Stomach (tissue), 8 donors: ENCODE measurements at regions not wholly inside any gene's neighbourhood (a gene's known extent, or its start where the extent isn't known, plus 50 kb on each side); places are given as distances from the start of the nearest gene placed in this dataset.

Experiments
- DNase-seq, 2 donors: peaks; one replicate each; pipeline versions ENCODE4 v3.0.0 to v3.0.0-alpha.2; 2013 to 2019
- H3K27ac ChIP-seq, 5 donors: fragments of 200-600 bp in 4 of 5; sonication (generic) in 4 of 5; one replicate each; pipeline ENCODE4 v1.5.1; 2013 to 2019; ENCODE audit warnings: mild to moderate bottlenecking in 1 of 5, moderate library complexity in 1 of 5
- H3K27me3 ChIP-seq, 3 donors: fragments of 200-600 bp; sonication (generic); one replicate each; pipeline ENCODE4 v1.5.1; 2017 to 2019; ENCODE audit warnings: mixed run types in 1 of 3
- H3K36me3 ChIP-seq, 4 donors: fragments of 200-600 bp; sonication (generic); 1 replicate in 3 of 4; 2 replicates in 1 of 4; pipeline ENCODE4 v1.5.1; 2016 to 2019
- H3K4me1 ChIP-seq, 4 donors: fragments of 200-600 bp; sonication (generic); one replicate each; pipeline ENCODE4 v1.5.1; 2016 to 2019
- H3K4me3 ChIP-seq, 4 donors: fragments of 200-600 bp; sonication (generic) in 3 of 4; one replicate each; pipeline ENCODE4 v1.5.1; 2016 to 2019; ENCODE audit warnings: mild to moderate bottlenecking in 1 of 4
- H3K9me3 ChIP-seq, 4 donors: fragments of 200-600 bp; sonication (generic); one replicate each; pipeline ENCODE4 v1.5.1; 2016 to 2019
- CTCF ChIP-seq, 7 experiments: fragments of 450-650 bp in 4 of 7; fragments of 200-600 bp in 3 of 7; sonication (generic) in 3 of 7; IDR thresholded peaks; one replicate each; pipeline ENCODE4 v1.5.1; 2016 to 2019; ENCODE audit warnings: antibody characterized with exemption in 7 of 7, control low read depth in 2 of 7, mild to moderate bottlenecking in 1 of 7
- EP300 ChIP-seq: sonication (generic); formaldehyde crosslinking; IDR thresholded peaks from one replicate; pipeline ENCODE4 v1.6.1; 2017; ENCODE audit warnings: antibody characterized with exemption
- POLR2A ChIP-seq, 4 donors: fragments of 450-650 bp; IDR thresholded peaks; one replicate each; pipeline ENCODE4 v1.6.1; 2016; ENCODE audit warnings: antibody characterized with exemption in 4 of 4, control low read depth in 2 of 4, mild to moderate bottlenecking in 1 of 4, moderate library complexity in 1 of 4
- POLR2AphosphoS5 ChIP-seq, 3 donors: sonication (generic); formaldehyde crosslinking; IDR thresholded peaks; one replicate each; pipeline ENCODE4 v1.6.1; 2016; ENCODE audit warnings: antibody characterized with exemption in 3 of 3
- WGBS, 5 donors: extraction: QIAGEN DNeasy Blood & Tissue Kit in 3 of 5; methylation state at CpG; one replicate each; pipeline versions ENCODE4 v1.1.5 to v1.1.7; 2013 to 2018; 5-methylcytosine and 5-hydroxymethylcytosine counted together
- intact Hi-C: fragments of 100-400 bp; cut with DNase I; formaldehyde crosslinking; loops from one replicate; pipeline ENCODE4 v1.15.1; 2023; ENCODE audit warnings: low total_unique reads
- donor health status: healthy with polysubstance abuse.
- donor health status: Bipolar disorder and iron deficiency.
- donor health status: healthy.

DNA sequence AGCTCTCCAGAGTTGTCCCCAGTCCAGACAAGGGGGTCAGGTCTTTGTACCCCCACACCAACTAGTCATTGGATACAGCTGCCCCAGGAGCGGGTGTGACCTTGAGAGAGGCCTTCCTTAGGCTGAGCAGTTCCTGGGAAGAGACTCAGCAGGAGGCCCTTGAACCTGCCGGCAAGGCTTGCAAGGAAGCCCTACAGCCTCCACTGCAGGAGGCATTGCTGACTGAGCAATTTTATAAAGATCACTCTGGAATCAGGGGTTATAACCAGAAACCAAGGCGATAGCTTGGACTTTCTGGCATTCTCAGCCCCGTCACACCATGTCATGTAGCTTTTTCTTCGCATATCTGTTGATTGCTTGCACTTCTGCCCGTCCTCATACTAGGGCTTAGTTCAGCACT, 291.3 kb upstream of the CRY1 start:
- no peaks in the 10 kb centered on the region for H3K27me3 ChIP-seq
- H3K4me3 ChIP-seq, result no peak overlapping the region
- no peak for DNase-seq
- intact Hi-C loops, result no loop called here
- H3K36me3 ChIP-seq, result no peaks in the 10 kb centered on the region
- peaks cover 0 to 4% (median 4%) of the 10 kb centered on the region in 4 donors for H3K9me3 ChIP-seq
- H3K27ac ChIP-seq, result no peak overlapping the region
- no peak for TF ChIP-seq POLR2AphosphoS5 (IDR thresholded peaks at IDR 0.05)
- TF ChIP-seq EP300, result no peak
- TF ChIP-seq POLR2A (IDR thresholded peaks at IDR 0.05), result no peak
- peaks cover 0 to 9% (median 8%) of the 10 kb centered on the region in 4 donors for H3K4me1 ChIP-seq
- 80 to 93% (median 90%) methylated on average over 5 to 6 of the region's 6 CpGs for WGBS, 5 donors

DNA sequence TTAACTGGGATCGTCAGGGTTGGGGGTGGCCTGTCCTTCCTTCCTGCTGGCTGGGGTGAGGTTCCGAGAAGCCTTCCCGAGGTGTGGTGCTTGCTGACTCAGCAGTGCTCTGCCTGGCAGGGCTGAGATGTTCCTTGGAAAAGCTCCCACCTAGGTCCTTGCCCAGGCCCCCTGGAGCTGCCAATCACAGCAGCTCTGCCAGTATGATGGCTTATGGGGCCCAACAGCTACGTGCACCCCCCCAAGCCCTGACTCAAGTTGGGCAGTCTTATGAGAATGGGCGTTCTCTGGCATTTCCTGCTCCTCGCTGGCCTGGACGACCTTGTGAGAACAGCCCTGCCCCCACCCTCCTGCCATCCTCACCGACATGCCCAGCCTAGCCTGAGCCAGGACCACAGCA, 292.2 kb upstream of the CRY1 start:
- 52 to 86% (median 64%) methylated on average over 4 to 8 of the region's 8 CpGs for WGBS, 5 donors
- peaks cover 0 to 2% (median under 1%) of the 10 kb centered on the region in 4 donors for H3K4me1 ChIP-seq

DNA sequence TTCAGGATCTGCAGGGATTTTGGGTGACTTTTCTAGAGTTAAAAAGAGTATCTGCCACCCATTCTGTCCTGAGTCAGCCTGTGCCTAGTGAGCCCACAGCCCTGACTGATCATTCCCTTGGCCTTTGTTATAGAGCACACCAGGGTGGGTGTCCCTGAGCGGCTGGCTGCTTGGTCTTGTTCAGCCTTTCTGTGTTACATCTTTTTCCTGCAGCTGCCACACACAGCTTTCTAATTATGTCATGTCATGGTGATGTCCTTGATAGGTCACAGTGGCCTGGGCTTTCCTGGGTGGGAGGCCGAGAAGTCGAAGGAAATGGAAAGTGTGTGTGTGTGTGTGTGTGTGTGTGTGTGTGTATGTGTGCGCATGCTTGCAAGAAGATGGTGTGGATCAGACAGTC, 293.2 kb upstream of the CRY1 start:
- Histone ChIP-seq H3K4me1 (no peaks in the 10 kb centered on the region), H3K9me3 (peaks cover 0 to 12% (median 8%) of the 10 kb centered on the region in 4 donors), H3K27ac (no peak overlapping the region), H3K4me3 (no peak overlapping the region), H3K27me3 (no peaks in the 10 kb centered on the region), H3K36me3 (no peaks in the 10 kb centered on the region)
- TF ChIP-seq POLR2A (IDR thresholded peaks at IDR 0.05), result no peak
- no peak for TF ChIP-seq POLR2AphosphoS5 (IDR thresholded peaks at IDR 0.05)
- no peak for TF ChIP-seq EP300
- no peak for TF ChIP-seq CTCF (IDR thresholded peaks at IDR 0.05)
- DNase-seq, result no peak
- intact Hi-C loops, result no loop called here
- 73 to 87% (median 83%) methylated on average over 4 of the region's 4 CpGs for WGBS, 5 donors

More for the DNA sequence above, 292.2 kb upstream of the CRY1 start:
- TF ChIP-seq POLR2AphosphoS5 (IDR thresholded peaks at IDR 0.05) (no peak), EP300 (no peak), CTCF (IDR thresholded peaks at IDR 0.05) (no peak), POLR2A (IDR thresholded peaks at IDR 0.05) (no peak)
- no peak for DNase-seq
- intact Hi-C loops, result no loop called here
- no peaks in the 10 kb centered on the region for H3K27me3 ChIP-seq
- H3K36me3 ChIP-seq, result no peaks in the 10 kb centered on the region
- H3K9me3 ChIP-seq, result peaks cover 0 to 12% (median 8%) of the 10 kb centered on the region in 4 donors
- no peak overlapping the region for H3K4me3 ChIP-seq
- H3K27ac ChIP-seq, result no peak overlapping the region

- Histone ChIP-seq H3K9me3 (peaks cover 0 to 12% (median 8%) of the 10 kb centered on the region in 4 donors), H3K4me1 (no peaks in the 10 kb centered on the region), H3K27ac (no peak overlapping the region), H3K36me3 (no peaks in the 10 kb centered on the region), H3K27me3 (no peaks in the 10 kb centered on the region), H3K4me3 (no peak overlapping the region)
- DNase-seq, result no peak
- TF ChIP-seq POLR2AphosphoS5 (IDR thresholded peaks at IDR 0.05), result no peak
- TF ChIP-seq POLR2A (IDR thresholded peaks at IDR 0.05), result no peak
- no peak for TF ChIP-seq CTCF (IDR thresholded peaks at IDR 0.05)
- TF ChIP-seq EP300, result no peak
- WGBS, 5 donors, result 72 to 95% (median 92%) methylated on average over 1 of the region's 1 CpG
- intact Hi-C loops, result no loop called here
These were observed 294.9 kb upstream of the CRY1 start for GRCh38 chr12:107388263-107388662.

DNA sequence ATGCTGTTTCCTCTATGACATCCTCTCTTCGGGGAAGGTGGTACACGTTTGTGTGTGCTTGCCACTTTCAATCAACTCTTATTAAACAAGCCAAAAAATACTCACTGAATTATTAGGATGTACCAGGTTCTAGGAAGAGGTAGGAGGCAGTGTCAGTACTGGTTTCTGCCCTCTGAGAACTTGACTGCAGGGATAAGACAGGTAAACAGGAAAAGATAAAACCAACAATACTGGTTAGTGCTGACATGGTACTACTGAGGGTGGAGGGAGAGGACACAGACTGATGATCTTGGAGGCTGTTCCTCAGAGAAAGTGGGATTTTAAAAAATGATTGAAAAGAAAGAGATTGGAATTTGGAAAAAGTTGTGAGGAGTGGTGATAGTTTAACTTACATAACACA, 295.2 kb upstream of the PWP1 start:
- no peak overlapping the region for H3K4me3 ChIP-seq
- WGBS, 5 donors, result 63 to 84% (median 71%) methylated on average over 2 of the region's 2 CpGs
- TF ChIP-seq POLR2A (IDR thresholded peaks at IDR 0.05) (no peak), POLR2AphosphoS5 (IDR thresholded peaks at IDR 0.05) (no peak), EP300 (no peak), CTCF (IDR thresholded peaks at IDR 0.05) (no peak)
- H3K27me3 ChIP-seq, result no peaks in the 10 kb centered on the region
- intact Hi-C loops, result no loop called here
- DNase-seq, result no peak
- H3K36me3 ChIP-seq, result no peaks in the 10 kb centered on the region
- no peaks in the 10 kb centered on the region for H3K4me1 ChIP-seq
- H3K27ac ChIP-seq, result no peak overlapping the region
- H3K9me3 ChIP-seq, result peaks cover 0 to 12% (median 8%) of the 10 kb centered on the region in 4 donors
